GM12875 (cell line): ENCODE measurements at regions not wholly inside any gene's neighbourhood (a gene's known extent, or its start where the extent isn't known, plus 50 kb on each side); places are given as distances from the start of the nearest gene placed in this dataset.

ENCODE experiments used
- H3K4me3 ChIP-seq: one replicate; pipeline ENCODE4 v1.5.1; 2011; ENCODE audit warnings: low read depth, low read length, control low read depth
- TF ChIP-seq, protein P1 (sequence below): IDR thresholded peaks from 2 replicates; pipeline ENCODE4 v1.5.1; 2011; ENCODE audit warnings: low read depth, mild to moderate bottlenecking, control low read depth, inconsistent platforms, low read length, moderate library complexity, borderline replicate concordance; ENCODE audit not compliant: insufficient read depth

DNA sequence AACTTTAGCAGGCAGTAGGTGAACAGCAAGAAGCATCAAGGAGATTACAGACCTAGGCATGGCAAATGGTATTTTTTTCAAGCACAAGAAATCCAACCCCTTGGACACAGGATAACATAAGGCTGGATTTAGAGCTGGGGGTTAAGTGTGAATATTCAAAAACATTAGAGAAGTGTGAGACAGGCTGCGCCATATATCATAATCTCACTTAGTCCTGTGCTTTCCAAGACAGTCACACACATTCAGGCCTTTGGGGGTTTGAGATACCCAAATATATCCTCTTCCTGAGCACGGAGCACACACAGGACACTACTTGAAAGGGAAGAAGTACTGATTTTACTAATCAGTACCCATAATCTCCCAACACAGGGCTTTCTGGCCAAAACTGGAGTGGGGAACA, 83.0 kb upstream of the CLDN18 start:
- H3K4me3 ChIP-seq = no peak overlapping the region
- TF ChIP-seq, protein P1, sequence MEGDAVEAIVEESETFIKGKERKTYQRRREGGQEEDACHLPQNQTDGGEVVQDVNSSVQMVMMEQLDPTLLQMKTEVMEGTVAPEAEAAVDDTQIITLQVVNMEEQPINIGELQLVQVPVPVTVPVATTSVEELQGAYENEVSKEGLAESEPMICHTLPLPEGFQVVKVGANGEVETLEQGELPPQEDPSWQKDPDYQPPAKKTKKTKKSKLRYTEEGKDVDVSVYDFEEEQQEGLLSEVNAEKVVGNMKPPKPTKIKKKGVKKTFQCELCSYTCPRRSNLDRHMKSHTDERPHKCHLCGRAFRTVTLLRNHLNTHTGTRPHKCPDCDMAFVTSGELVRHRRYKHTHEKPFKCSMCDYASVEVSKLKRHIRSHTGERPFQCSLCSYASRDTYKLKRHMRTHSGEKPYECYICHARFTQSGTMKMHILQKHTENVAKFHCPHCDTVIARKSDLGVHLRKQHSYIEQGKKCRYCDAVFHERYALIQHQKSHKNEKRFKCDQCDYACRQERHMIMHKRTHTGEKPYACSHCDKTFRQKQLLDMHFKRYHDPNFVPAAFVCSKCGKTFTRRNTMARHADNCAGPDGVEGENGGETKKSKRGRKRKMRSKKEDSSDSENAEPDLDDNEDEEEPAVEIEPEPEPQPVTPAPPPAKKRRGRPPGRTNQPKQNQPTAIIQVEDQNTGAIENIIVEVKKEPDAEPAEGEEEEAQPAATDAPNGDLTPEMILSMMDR = no peak

DNA sequence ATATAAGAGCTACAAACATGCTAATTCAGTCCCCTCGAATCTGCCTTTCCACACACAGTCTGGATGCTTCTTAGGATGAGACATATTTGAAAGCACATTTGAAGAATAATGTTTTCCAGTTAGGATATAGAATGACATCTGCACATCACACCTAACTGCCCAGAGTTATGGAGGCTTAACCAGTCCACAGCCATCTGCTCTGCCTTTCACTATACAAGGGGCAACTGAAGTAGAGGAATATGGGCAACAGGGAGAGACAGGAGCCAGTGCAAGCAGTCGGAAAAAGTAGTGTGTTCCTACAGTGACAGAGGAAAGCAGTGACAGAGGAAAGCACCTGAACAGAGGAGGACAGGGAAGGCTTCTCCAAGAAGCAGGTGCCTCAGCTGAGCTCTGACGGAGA, 79.0 kb upstream of the CLDN18 start:
- no peak overlapping the region for H3K4me3 ChIP-seq
- TF ChIP-seq, protein P1 = no peak

DNA sequence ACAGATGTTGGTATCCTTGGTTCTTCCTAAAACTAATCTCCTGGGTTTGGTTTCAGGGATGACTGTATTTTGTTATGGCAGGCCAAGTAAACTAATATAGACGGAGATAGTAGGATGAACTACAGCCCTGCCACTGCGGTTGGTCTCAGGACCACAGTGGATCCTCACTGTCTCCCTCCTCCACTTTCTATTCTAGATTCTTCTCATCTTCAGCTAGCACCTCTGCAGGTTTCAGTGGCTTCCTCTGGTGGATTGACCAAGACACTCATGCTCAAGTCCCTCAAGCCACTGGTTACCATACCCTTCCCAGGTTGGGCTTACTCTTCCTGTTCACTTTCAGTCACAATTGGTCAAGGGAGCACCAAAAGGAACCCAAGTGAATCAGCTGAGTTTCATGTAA, 71.1 kb upstream of the CLDN18 start:
- no peak overlapping the region for H3K4me3 ChIP-seq
- TF ChIP-seq, protein P1 = no peak

DNA sequence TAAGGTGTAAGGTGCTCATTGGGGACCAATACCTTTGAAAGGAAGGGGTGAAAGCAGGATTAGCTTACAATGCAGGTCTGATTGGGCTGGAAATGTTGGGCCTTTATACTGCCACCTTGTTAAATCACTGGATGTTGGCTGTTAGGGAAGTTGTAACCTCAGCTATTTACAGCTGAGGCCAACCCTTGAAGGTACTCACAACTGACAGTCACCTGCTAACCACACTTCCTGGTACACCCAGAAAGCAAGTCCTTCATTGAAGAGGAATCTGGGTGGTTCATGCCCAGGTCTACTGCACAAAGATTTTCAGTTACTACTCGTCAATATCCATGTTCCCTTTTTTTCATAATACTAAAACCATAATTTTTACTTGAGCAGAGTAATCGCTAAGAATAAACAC, 65.4 kb upstream of the CLDN18 start:
- H3K4me3 ChIP-seq = no peak overlapping the region
- TF ChIP-seq, protein P1 = no peak

DNA sequence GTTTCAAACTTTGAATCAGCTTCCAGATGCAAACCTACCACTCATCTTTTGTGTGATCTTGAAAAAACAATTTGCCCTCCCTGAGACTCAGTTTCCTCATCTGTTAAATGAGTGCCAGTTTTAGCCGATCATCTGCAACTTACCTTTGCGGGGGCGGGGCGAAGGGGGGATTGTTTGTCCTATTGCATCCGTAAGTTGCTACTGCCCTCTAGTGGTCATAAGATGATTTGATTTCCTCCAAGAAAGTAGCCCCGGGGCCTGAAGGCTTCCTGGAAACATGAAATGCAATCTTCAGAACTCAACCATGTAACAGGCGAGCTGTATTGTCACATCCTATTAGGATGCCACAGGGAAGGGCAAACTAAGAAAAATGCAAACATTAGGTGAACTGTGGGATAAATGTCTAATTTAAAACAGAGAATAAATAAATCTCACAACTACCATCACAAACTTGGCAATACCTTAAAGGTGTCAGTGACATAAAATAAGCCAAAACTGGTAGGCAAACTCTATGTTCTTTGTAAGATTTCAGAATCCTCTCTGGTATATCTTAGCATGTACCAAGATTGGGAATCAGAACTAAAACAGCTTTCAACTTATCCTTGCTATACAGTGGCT, 63.5 kb upstream of the CLDN18 start:
- TF ChIP-seq, protein P1 = peak; percentile 55
- no peak overlapping the region for H3K4me3 ChIP-seq

DNA sequence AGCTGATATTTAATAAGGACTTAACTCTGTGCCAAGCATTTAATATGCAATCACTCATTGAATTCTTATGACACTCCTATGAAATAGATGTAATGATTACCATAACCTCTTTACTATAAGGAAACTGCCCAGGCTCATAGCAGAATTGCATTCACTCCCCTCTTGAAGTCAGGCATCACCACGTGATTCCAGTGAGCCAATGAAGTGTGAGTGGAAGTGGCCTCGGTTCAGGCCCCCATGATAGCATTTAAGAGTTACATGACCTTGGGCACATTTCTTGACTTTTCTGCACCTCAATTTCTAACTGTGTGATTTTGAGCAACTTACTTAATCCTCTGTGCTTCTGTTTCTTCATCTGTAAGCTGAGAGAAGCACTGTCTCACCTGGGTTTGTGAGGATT, 62.8 kb upstream of the CLDN18 start:
- TF ChIP-seq, protein P1 = no peak
- H3K4me3 ChIP-seq = no peak overlapping the region

DNA sequence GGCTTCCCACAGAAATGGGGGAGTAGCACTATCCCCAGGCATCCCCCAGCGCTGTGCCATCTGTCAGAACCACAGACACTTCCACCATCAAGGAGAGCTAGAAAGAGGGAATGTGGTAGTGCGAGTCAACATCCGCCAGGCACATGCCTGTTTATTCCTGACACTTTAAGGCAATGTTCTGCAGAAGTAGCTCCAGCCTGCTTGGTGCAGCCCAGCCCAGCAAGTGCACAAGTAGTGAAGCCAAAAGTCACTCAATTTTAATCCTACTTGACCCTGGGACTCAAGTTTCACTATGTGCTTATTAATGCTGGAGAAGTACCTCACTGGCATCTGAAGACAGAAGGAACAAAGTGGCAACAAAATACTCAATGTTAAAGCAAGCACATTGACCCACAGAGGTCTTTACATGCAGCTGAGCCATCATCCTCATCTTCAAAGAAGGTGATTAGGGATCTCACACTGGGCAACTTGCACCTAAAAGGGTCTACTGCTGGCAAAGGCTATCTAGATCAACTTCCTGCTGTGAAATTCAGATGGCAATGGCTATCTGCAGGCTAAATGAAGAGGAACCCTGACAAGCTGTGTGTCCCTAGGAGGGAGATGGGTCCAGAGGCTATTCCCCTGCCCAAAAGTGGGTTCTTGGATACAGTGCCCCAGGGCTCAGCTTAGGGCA, 61.4 kb upstream of the CLDN18 start:
- TF ChIP-seq, protein P1 = no peak
- no peak overlapping the region for H3K4me3 ChIP-seq
